GM20000 (cell line): ENCODE measurements at regions not wholly inside any gene's neighbourhood (a gene's known extent, or its start where the extent isn't known, plus 50 kb on each side); places are given as distances from the start of the nearest gene placed in this dataset.

ENCODE experiments used
- DNase-seq: peaks from one replicate; pipeline ENCODE4 v3.0.0; 2012; ENCODE audit warnings: low spot score
- CTCF ChIP-seq: IDR thresholded peaks from 2 replicates; pipeline ENCODE4 v1.5.1; 2012; ENCODE audit warnings: mild to moderate bottlenecking, control low read depth; ENCODE audit errors: extremely low read depth, missing control alignments

GRCh38 chr4:1542516-1543320 is 136.5 kb upstream of the NKX1-1 start:
- no peak for DNase-seq
- no peak for TF ChIP-seq CTCF

- no peak for TF ChIP-seq CTCF
- DNase-seq, result no peak
Observed at GRCh38 chr4:1542226-1542490, 135.9 kb upstream of the NKX1-1 start.

- TF ChIP-seq CTCF, result no peak
- DNase-seq, result no peak
Observed at GRCh38 chr4:1541449-1542225, 135.4 kb upstream of the NKX1-1 start.

- no peak for DNase-seq
- TF ChIP-seq CTCF, result no peak
Observed at GRCh38 chr4:1540601-1541375, 134.5 kb upstream of the NKX1-1 start.

- no peak for TF ChIP-seq CTCF
- DNase-seq, result no peak
Observed at GRCh38 chr4:1539859-1540600, 133.8 kb upstream of the NKX1-1 start.

- DNase-seq, result no peak
- TF ChIP-seq CTCF, result no peak
Observed at GRCh38 chr4:1538941-1539772, 132.9 kb upstream of the NKX1-1 start.
